HL-60/S4 treated with phorbol 12-myristate 13-acetate at 8.2 ng/mL for 4 days and 3 days (cell line): ENCODE measurements at regions not wholly inside any gene's neighbourhood (a gene's known extent, or its start where the extent isn't known, plus 50 kb on each side); places are given as distances from the start of the nearest gene placed in this dataset.

Experiments
- in situ Hi-C: fragments of 300-500 bp; cut with MboI; formaldehyde crosslinking; loops from 2 replicates; pipeline ENCODE4 v1.15.0; 2022; ENCODE audit warnings: low sequenced_read_pairs

DNA sequence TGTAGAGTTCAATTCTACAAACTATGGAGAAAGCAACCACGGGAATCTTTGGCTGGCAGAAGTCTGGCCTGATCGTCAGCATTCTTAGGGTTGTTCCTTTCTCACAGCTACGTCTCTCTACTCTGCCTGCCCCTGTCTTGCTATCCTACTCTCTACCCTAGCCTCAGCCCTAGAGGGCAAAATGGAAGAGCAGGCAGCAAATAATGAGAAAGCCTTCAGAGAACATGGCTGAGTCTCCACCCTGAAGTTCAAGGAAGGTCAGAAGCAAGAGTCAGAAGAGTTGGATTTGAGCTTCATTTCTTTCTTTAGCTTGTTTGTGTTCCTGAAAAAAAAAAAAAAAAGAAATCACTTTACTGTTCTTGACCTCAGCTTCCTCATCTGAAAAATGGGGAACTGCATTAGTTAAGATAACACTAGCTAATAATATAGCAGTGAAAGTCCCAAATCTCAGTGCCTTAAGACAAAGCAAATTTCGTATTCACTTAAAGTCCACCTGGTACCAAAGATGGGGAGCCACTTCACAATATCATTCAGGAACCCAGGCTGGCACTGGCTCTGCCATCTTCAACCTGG lies 50.2 kb upstream of the CCND2 start:
- in situ Hi-C loops, result no loop called here

- in situ Hi-C loops, result no loop called here
These were observed 52.3 kb upstream of the CCND2 start for GRCh38 chr12:4221258-4221620.

- in situ Hi-C loops, result no loop called here
These were observed 52.9 kb upstream of the CCND2 start for GRCh38 chr12:4220536-4221257.

- in situ Hi-C loops, result no loop called here
These were observed 56.5 kb upstream of the CCND2 start for GRCh38 chr12:4217091-4217490.

DNA sequence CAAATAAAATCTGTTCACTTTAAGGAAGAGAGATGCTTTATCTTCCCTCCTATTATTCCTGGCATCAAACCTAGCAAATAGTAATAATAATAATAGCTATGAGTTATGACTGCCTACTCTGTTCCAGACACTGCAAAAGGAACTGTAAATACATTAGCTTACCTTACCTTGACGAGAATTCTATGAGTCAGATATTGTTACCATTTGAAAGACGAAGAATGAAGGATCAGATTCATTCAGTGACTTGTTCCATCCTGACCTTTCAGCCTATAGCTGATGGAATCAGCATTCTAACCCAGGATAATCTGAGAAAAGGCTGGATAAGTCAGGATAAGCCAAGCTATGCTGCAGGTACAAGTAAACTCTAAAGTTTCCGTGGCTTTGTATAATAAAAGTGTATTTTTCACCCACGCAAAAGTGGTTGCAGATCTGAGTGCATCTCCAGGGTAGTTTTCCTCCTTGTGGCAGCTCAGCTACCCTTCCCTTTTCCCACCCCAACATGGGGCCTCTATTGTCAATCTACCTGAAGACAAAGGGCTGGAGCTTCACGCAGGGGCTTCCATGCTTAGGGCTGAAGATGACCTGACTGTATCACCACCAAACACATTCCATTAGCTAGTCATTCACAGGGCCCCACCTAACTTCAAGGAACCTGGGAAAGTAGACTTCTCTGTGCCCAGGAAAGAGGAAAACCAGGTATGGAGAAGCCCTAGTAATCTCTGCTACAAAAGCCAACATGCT lies 57.2 kb upstream of the CCND2 start:
- in situ Hi-C loops, result no loop called here

- in situ Hi-C loops, result no loop called here
These were observed 58.1 kb upstream of the CCND2 start for GRCh38 chr12:4215229-4216186.

DNA sequence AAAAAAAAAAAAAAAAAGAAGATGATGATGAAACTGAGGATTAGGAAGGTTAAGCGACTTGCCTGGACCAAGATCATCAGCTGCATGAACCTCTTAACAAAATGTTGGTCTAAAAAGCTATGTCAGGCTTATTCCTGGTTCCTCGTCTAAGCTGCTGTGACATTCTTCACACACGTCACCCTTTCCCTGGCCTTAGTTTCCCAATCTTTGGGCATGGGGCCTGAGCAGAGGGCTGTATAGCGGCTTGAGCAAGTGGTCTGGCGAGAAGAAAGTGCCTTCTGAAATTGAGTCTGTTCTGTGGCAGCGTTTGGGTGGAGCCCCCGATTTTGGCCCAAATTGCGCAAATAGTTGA lies 58.7 kb upstream of the CCND2 start:
- in situ Hi-C loops, result no loop called here

DNA sequence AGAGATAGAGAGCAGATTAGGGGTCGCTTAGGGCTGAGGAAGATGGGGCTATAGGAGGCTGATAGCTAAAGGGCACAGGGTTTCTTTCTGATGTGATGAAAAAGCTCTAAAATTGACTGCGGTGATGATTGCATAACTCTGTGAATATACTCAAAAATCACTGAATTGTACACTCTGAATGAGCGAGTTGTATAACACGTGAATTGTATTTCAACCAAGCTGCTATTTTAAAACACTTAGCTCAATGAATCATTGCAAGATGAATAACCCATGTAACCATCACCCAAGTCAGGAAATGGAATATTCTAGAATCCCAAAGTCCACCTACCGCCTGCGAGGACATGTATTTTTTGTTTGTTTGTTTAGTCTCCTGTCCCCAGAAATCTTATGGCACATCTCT lies 60.1 kb upstream of the CCND2 start:
- in situ Hi-C loops, result no loop called here

DNA sequence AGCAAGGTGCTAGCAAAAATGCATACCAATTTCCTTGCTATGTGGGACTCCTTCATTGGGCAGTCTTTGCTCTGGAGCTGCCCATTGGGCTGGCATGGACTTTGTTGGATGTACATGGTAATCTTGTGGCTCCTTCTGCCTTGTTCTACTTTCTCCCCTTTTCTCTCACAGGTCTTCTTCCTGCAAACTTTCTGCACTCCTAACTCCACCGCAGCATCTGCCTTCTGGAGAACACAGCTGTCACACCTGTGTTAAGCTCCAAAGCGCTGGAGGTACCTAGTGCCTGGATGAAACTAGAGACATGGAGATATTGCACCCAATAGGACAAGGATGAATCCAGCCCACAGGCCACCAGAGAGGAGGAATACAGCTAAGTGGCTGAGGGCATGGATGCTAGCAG lies 60.7 kb upstream of the CCND2 start:
- in situ Hi-C loops, result no loop called here

DNA sequence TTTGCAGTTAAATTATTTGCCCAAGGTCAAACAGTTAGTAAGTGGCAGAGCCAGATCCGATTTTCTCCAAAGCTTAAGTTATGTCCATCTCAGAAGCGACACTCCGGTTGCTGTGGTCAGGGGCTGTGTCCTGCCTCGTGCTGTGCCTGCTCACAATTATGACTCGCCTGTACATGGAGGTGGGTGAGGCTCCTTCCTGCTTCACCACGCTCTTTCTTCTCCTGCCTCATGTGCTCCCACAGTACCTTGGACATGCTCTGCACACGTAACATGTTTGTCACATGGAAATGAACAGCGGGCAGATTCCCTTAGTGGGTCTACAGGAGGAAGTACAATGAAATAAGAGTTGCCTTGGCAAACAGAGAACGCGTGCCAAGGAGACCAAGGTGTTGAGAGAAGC lies 62.2 kb upstream of the CCND2 start:
- in situ Hi-C loops, result no loop called here

- in situ Hi-C loops, result no loop called here
These were observed 63.4 kb upstream of the CCND2 start for GRCh38 chr12:4210183-4210582.

DNA sequence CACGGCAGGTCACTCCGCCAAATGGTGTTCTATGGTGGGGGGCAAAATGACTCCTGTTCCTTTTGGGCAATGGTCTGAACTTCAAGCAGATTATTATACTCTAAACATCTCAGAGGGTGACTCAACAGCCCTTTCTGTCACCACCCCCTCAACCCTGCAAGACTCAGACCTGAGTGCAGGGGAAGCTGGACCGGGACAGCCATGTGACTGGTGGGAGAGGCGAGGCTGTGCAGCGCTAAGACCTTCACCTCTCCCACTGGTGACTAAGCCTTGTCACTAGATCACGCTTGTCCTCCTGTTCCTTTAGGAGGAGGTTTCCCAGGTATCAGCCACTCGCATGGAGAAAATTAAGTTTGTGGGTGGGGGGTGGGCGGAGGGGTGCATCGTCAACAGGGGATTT lies 67.1 kb upstream of the CCND2 start:
- in situ Hi-C loops, result no loop called here

GRCh38 chr12:4203772-4204376 lies 69.7 kb upstream of the CCND2 start:
- in situ Hi-C loops, result no loop called here

- in situ Hi-C loops, result no loop called here
These were observed 70.6 kb upstream of the CCND2 start for GRCh38 chr12:4202918-4203317.

GRCh38 chr12:4202487-4202886 lies 71.1 kb upstream of the CCND2 start:
- in situ Hi-C loops, result no loop called here

DNA sequence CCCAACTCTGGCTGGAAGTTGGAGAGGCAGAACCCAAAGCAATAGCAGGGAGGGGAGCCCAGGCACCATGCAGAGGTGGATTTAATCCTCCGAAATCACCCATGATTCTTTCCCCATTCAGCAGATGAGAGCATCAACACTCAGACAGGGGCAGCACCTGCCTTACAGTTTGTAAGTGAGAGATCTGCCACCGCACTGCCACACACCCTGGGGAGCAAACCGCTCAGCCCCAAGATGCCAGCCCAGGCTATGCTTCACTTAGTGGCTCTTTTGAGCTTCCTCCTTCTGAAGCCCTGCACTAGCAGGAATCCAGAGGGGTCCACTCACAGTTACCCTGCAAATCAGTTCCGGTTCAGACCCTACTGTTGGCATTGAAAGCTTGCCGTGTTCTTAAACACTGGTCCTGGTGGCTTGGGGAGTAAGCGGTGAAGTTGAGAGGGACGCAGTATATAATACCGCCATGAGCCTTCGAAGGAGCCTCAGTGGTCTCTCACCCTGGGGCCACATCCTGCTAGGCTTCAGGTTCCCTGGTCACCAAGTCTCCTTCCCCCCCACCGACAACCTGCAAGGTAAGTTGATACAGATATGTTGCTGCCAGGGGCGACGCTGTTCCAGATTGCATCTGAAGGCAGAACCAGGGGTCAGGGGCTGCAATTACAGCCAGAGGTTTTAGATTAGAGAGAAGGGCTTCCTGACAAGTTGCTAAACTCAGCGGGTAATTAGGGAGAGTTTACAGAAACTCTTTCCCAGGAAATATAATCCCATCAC lies 72.0 kb upstream of the CCND2 start:
- in situ Hi-C loops, result no loop called here

DNA sequence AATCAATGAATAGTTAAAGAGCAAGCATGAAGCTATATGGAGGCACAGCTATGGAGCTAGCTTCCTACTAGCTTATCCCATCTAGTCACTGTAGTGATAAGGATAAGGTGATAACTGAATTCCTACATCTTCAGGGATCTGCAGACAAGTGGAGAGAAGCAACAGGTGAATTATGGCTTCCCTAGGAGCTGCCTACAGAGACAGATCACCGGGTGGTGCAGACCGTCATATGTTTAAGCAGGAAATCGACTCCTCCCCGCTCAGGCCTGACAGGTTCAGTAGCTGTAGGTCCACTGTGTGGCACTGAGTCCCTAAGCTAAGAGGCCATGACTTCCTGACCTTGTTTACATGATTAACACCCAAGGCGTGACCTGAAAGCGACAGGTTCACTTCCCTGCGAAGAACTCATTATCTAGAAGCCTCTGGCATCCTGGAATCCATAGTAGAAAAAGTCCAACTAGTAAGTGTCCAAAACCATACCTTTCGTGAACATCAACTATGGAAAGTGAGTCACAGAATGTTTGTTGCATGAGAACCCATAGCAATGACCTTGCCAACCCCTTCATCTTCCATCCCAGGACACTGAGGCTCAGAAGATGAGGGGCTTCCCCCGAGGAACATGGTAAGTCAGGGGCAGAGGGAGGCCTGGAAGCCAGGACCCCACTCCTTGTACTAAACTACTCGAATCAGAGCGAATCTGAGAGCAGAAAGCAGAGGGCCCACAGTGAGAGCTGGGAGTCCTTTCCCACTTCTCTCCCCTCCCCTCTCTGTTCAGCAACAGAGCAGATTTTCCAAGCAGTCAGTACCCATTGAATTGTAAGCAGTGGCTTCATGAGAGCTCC lies 75.4 kb upstream of the CCND2 start:
- in situ Hi-C loops, result no loop called here

- in situ Hi-C loops, result no loop called here
These were observed 76.6 kb upstream of the CCND2 start for GRCh38 chr12:4196805-4197420.

DNA sequence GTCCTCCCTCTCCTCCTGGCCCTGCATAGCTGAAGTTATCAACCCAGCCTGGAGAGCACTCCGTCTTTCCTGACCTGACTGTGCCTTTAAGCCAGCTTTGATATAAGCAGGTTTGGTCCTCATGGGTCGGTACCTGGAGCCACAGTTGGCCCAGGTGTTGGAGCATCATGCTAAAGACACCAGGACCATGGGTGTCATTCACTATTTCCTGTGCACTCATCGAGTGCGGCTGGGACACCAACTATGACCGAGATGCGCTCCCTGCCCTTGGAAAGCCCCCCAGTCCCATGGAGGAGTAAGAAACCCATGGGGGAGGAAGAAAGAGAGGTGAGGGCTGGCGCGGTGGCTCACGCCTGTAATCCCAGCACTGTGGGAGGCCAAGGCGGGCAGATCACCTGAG lies 78.9 kb upstream of the CCND2 start:
- in situ Hi-C loops, result no loop called here
